Left lung (tissue), 4 donors: ENCODE measurements at regions not wholly inside any gene's neighbourhood (a gene's known extent, or its start where the extent isn't known, plus 50 kb on each side); places are given as distances from the start of the nearest gene placed in this dataset.

Source experiments
- ATAC-seq: fragments of 200-7000 bp; cut with Tn5 transposase; one replicate; pipeline ENCODE4 v1.9.1; 2020; ENCODE audit warnings: moderate library complexity
- DNase-seq, 4 donors: peaks; one replicate each; pipeline ENCODE4 v3.0.0-alpha.2; 2013 to 2020
- H3K27ac ChIP-seq, 2 donors: fragments of 200-600 bp; sonication (generic) in 1 of 2; one replicate each; pipeline versions ENCODE4 v1.5.0 to v1.8.0; 2020 to 2021
- H3K27me3 ChIP-seq, 2 donors: fragments of 200-600 bp; sonication (generic) in 1 of 2; one replicate each; pipeline versions ENCODE4 v1.5.0 to v1.8.0; 2020 to 2021
- H3K36me3 ChIP-seq, 2 donors: fragments of 200-600 bp; sonication (generic) in 1 of 2; one replicate each; pipeline versions ENCODE4 v1.5.0 to v1.8.0; 2020 to 2021
- H3K4me1 ChIP-seq, 2 donors: fragments of 200-600 bp; one replicate each; pipeline ENCODE4 v1.8.0; 2021
- H3K4me3 ChIP-seq, 2 donors: fragments of 200-600 bp; sonication (generic) in 1 of 2; one replicate each; pipeline versions ENCODE4 v1.5.0 to v1.8.0; 2020 to 2021; ENCODE audit warnings: mild to moderate bottlenecking in 1 of 2
- H3K9me3 ChIP-seq, 2 donors: fragments of 200-600 bp; sonication (generic) in 1 of 2; one replicate each; pipeline versions ENCODE4 v1.5.0 to v1.8.0; 2020 to 2021
- CTCF ChIP-seq, 2 donors: fragments of 200-600 bp; sonication (generic) in 1 of 2; IDR thresholded peaks; one replicate each; pipeline versions ENCODE4 v1.5.0 to v1.8.0; 2021; ENCODE audit warnings: antibody characterized with exemption in 2 of 2
- intact Hi-C, 2 donors: fragments of 100-400 bp; cut with DNase I; formaldehyde crosslinking; loops; one replicate each; pipeline versions ENCODE4 v1.11.2 to v1.14.2; 2022
- donor health status: DM: no; HTN: yes; CAD: no.
- donor health status: DM: no; HTN: no; CAD: no.

- no peaks in the 10 kb centered on the region for H3K36me3 ChIP-seq
- H3K4me3 ChIP-seq: no peak overlapping the region
- no peak overlapping the region for H3K27ac ChIP-seq
- peaks cover 0 to 16% of the 10 kb centered on the region in 2 donors for H3K4me1 ChIP-seq
- no peaks in the 10 kb centered on the region for H3K9me3 ChIP-seq
- ATAC-seq (no peak), DNase-seq (no peak)
- H3K27me3 ChIP-seq: no peaks in the 10 kb centered on the region
- intact Hi-C loops: no loop called here
- TF ChIP-seq CTCF (IDR thresholded peaks at IDR 0.05): no peak
Observed at GRCh38 chr6:56364431-56364826, 117.0 kb upstream of the COL21A1 start.

- Histone ChIP-seq H3K9me3 (no peaks in the 10 kb centered on the region), H3K36me3 (no peaks in the 10 kb centered on the region), H3K4me3 (no peak overlapping the region), H3K27ac (no peak overlapping the region), H3K27me3 (no peaks in the 10 kb centered on the region), H3K4me1 (peaks cover 0 to 15% of the 10 kb centered on the region in 2 donors)
- ATAC-seq: no peak
- no peak for DNase-seq
- no peak for TF ChIP-seq CTCF (IDR thresholded peaks at IDR 0.05)
- intact Hi-C loops: no loop called here
Observed at GRCh38 chr6:56363796-56364430, 116.5 kb upstream of the COL21A1 start.

GRCh38 chr6:56361812-56362211 is 114.4 kb upstream of the COL21A1 start:
- Histone ChIP-seq H3K27ac (no peak overlapping the region), H3K36me3 (no peaks in the 10 kb centered on the region), H3K27me3 (no peaks in the 10 kb centered on the region), H3K4me1 (peaks cover 0 to 10% of the 10 kb centered on the region in 2 donors), H3K9me3 (no peaks in the 10 kb centered on the region), H3K4me3 (no peak overlapping the region)
- intact Hi-C loops: no loop called here
- TF ChIP-seq CTCF (IDR thresholded peaks at IDR 0.05): no peak
- DNase-seq: no peak
- ATAC-seq: peak; percentile 8

GRCh38 chr6:56359201-56359899 is 112.0 kb upstream of the COL21A1 start:
- peak; percentile 70 to 73 for TF ChIP-seq CTCF (IDR thresholded peaks at IDR 0.05)
- Histone ChIP-seq H3K4me3 (no peak overlapping the region), H3K9me3 (no peaks in the 10 kb centered on the region), H3K27me3 (no peaks in the 10 kb centered on the region), H3K36me3 (no peaks in the 10 kb centered on the region), H3K4me1 (peaks cover 0 to 5% of the 10 kb centered on the region in 2 donors), H3K27ac (no peak overlapping the region)
- intact Hi-C loops: loop anchor here in 1 of 2 donors (10.0 kb wide), 1 partner anchor 235 kb away; no protein-coding TSS in a partner anchor
- DNase-seq (peak in 2 of 4 donors; percentile 69 to 86), ATAC-seq (peak; percentile 98)

- Histone ChIP-seq H3K27me3 (no peaks in the 10 kb centered on the region), H3K4me3 (no peak overlapping the region), H3K9me3 (peaks cover 4 to 10% of the 10 kb centered on the region in 2 donors), H3K27ac (no peak overlapping the region), H3K36me3 (no peaks in the 10 kb centered on the region), H3K4me1 (peaks cover 0 to 5% of the 10 kb centered on the region in 2 donors)
- no peak for ATAC-seq
- no peak for DNase-seq
- no peak for TF ChIP-seq CTCF (IDR thresholded peaks at IDR 0.05)
- intact Hi-C loops: loop anchor here in 1 of 2 donors (10.0 kb wide), 1 partner anchor 237 kb away; no protein-coding TSS in a partner anchor
Observed at GRCh38 chr6:56357616-56358373, 110.4 kb upstream of the COL21A1 start.
